Suprapubic skin (tissue), 4 donors: ENCODE measurements at regions not wholly inside any gene's neighbourhood (a gene's known extent, or its start where the extent isn't known, plus 50 kb on each side); places are given as distances from the start of the nearest gene placed in this dataset.

ENCODE experiments used
- EP300 ChIP-seq: sonication (generic); formaldehyde crosslinking; IDR thresholded peaks from one replicate; pipeline ENCODE4 v1.6.1; 2017; ENCODE audit warnings: antibody characterized with exemption
- POLR2AphosphoS5 ChIP-seq, 3 donors: sonication (generic); formaldehyde crosslinking; IDR thresholded peaks; one replicate each; pipeline ENCODE4 v1.6.1; 2017; ENCODE audit warnings: antibody characterized with exemption in 3 of 3
- TF ChIP-seq, protein P1 (sequence below), 2 donors: fragments of 200-600 bp in 1 of 2; fragments of 450-650 bp in 1 of 2; sonication (generic) in 1 of 2; IDR thresholded peaks; one replicate each; pipeline ENCODE4 v1.5.1; 2016 to 2019; ENCODE audit warnings: antibody characterized with exemption in 2 of 2, mild to moderate bottlenecking in 1 of 2, moderate library complexity in 1 of 2

- TF ChIP-seq, protein P1, sequence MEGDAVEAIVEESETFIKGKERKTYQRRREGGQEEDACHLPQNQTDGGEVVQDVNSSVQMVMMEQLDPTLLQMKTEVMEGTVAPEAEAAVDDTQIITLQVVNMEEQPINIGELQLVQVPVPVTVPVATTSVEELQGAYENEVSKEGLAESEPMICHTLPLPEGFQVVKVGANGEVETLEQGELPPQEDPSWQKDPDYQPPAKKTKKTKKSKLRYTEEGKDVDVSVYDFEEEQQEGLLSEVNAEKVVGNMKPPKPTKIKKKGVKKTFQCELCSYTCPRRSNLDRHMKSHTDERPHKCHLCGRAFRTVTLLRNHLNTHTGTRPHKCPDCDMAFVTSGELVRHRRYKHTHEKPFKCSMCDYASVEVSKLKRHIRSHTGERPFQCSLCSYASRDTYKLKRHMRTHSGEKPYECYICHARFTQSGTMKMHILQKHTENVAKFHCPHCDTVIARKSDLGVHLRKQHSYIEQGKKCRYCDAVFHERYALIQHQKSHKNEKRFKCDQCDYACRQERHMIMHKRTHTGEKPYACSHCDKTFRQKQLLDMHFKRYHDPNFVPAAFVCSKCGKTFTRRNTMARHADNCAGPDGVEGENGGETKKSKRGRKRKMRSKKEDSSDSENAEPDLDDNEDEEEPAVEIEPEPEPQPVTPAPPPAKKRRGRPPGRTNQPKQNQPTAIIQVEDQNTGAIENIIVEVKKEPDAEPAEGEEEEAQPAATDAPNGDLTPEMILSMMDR (IDR thresholded peaks at IDR 0.05): peak in 1 of 2 donors; percentile 43
- TF ChIP-seq POLR2AphosphoS5 (IDR thresholded peaks at IDR 0.05) (no peak), EP300 (no peak)
These were observed 125.4 kb downstream of the ZNF330 start for GRCh38 chr4:141346144-141346543.
